Activated CD4-positive, alpha-beta T cell treated with anti-CD3 and anti-CD28 coated beads, Interleukin-2, amount 50 U/mL, for 1 hour (primary cell): ENCODE measurements at regions not wholly inside any gene's neighbourhood (a gene's known extent, or its start where the extent isn't known, plus 50 kb on each side); places are given as distances from the start of the nearest gene placed in this dataset.

ENCODE experiments used
- DNase-seq: peaks from one replicate; pipeline ENCODE4 v3.0.0-alpha.2; 2020

- DNase-seq = no peak
These were observed 641.1 kb downstream of the DIAPH3 start for GRCh38 chr13:59522652-59523051.

- no peak for DNase-seq
These were observed 636.2 kb downstream of the DIAPH3 start for GRCh38 chr13:59527500-59527899.

DNA sequence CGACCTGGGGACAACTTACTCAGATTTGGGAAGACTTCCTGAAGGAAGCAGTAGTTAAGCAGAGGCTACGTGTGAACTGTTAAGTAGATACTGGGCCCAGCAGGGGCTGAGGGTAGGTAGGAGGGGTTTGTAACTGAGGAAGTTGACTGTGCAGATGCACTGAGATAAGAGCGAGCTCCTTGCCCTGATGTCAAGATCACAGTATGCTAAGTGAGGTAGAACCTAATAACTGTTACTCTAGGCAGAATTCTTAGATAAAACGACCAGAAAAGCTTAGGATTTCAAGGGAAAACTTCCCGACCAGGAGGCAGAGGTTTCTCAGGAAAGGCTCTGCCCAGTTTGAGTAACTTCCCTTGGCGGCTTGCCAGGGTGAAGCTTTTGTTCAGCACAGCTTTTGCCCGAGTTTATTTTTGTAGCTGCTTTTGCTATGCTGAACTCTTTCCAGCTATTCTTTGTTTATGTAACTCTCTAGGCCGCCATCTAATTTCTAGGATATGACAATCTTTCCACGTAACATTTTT, 632.1 kb downstream of the DIAPH3 start:
- DNase-seq = no peak

GRCh38 chr13:59532405-59532804, 631.3 kb downstream of the DIAPH3 start:
- no peak for DNase-seq

- DNase-seq = no peak
These were observed 629.9 kb downstream of the DIAPH3 start for GRCh38 chr13:59533561-59534555.

DNA sequence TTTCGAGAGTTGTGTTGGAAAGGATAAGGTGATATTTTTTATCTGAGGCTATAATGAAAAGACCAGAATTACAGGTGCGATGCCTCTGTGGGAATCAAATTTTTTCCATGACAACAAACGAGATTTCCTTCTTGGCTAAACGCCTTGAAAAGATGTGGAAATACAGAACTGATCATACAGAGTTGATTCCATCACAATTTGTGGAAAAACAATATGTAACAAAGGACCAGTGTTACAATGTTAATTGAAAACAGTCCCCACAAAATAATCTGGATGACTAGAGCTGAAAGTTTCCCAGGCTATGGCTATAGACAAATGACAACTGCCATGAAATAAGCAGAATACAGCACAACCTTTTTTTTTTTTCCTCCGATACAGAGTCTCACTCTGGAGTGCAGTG, 628.9 kb downstream of the DIAPH3 start:
- no peak for DNase-seq

DNA sequence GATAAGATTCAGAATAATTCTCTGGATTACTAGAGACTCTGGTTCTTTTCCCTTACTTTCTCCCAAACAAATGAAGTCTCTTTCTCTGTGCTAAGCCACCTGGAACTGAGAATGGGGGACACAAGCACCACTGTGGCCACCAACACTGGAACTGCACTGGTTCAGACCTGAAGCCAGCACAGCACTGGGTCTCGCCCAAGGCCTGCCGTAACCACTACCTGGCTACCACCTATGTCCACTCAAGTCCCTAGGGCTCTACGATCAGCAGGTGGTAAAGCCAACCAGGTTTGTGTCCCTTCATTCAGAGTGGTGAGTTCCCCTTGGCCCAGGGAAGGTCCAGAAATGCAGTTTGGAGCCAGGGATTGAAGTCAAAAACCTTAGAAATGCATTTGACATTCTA, 626.2 kb downstream of the DIAPH3 start:
- no peak for DNase-seq

DNA sequence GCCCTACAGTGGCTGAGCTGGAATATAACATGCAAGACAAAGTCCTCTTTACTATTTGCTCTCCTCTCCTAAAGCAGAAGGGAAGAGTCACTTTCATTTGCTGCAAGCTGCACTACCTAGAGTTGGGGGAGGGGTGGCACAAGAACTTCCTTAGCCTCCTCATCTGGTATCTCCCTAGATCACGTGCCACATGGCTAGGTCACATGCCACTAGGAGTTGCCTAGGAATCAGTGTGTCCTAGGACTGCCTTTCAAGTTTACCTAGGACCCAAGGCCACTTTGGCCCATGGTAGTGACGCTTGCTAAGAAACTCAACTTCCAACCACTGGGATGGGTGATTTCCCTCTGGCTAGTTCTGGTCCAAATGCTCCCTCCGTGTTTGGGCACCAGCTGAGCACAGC, 625.2 kb downstream of the DIAPH3 start:
- DNase-seq = no peak

GRCh38 chr13:59542303-59542702, 621.4 kb downstream of the DIAPH3 start:
- DNase-seq = no peak

DNA sequence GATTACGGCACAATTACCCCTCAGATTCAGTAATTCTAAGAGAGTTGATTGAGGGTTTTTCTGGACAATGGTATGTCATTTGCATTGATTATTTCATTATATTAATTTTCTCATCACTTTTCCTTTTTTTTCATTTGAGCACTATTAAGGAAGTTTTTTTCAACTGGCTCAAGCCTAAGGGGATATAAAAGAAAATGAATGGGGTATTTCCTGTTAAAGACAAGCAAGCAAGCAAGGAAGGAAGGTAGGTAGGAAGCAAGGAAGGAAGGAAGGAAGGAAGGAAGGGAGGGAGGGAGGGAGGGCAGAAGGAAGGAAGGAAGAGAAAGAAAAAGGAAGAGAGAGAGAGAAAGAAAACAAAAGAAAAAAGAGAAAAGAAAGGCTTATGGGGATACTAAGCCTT, 620.3 kb downstream of the DIAPH3 start:
- no peak for DNase-seq

- DNase-seq = no peak
These were observed 618.7 kb downstream of the DIAPH3 start for GRCh38 chr13:59545007-59545406.

- no peak for DNase-seq
These were observed 617.5 kb downstream of the DIAPH3 start for GRCh38 chr13:59546178-59546577.

GRCh38 chr13:59547950-59548349, 615.8 kb downstream of the DIAPH3 start:
- no peak for DNase-seq

- DNase-seq = no peak
These were observed 600.8 kb downstream of the DIAPH3 start for GRCh38 chr13:59562924-59563323.

DNA sequence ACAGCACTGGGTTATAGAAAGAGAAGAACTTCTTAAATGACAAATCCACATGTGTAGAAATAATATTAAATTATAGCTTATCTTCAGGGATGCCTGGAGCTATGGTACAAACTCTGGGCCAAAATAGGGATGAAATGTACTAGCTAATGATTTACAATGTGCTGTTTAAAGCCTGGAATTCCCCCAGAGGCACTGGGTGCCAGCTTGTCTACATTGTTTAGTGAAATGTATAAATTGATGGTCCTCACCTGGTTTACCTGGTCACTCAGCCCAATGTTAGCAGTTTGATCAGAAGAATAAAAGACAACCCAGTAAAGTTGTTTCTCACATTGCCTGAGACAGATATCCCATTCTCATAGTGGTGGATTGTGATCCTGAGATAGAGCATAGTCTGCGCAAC, 597.2 kb downstream of the DIAPH3 start:
- DNase-seq = no peak

DNA sequence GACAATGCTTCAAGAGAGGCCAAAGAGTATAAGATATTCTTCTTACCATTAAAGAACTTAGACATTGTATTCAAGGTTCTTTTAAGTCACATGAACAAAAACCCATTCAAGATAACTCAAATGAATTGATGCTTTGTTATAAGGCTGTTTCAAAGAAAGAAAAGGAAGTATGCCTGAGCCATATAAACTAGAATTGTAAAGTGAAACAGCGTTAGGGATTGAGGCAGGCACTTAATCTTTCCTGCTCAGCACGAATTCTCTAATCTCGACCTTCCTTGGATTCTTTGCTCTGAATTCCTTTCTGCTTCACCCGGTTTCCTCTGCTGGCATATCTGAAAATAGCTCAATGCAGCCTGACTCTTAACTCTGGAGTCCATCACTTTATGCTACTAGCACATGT, 595.4 kb downstream of the DIAPH3 start:
- DNase-seq = no peak

DNA sequence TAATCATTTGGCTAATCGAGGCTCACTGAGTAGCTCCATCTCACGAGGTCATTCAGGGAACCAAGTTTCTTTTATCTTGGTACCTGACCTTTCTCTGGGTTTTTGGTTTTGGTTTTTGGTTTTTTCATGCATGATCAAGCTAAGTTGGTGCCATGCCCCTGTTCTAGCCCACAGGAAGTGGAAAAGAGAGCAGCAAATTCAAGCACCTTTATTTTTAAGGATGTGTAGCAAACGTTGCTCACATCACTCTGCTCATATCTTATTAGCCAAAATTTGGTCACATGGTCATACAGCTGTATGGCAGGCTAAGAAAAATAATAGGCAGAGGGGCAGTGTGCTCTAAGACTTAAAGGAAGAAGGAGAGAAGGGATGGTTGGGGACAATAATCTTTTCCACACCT, 593.5 kb downstream of the DIAPH3 start:
- no peak for DNase-seq

- no peak for DNase-seq
These were observed 579.6 kb downstream of the DIAPH3 start for GRCh38 chr13:59584101-59584500.

DNA sequence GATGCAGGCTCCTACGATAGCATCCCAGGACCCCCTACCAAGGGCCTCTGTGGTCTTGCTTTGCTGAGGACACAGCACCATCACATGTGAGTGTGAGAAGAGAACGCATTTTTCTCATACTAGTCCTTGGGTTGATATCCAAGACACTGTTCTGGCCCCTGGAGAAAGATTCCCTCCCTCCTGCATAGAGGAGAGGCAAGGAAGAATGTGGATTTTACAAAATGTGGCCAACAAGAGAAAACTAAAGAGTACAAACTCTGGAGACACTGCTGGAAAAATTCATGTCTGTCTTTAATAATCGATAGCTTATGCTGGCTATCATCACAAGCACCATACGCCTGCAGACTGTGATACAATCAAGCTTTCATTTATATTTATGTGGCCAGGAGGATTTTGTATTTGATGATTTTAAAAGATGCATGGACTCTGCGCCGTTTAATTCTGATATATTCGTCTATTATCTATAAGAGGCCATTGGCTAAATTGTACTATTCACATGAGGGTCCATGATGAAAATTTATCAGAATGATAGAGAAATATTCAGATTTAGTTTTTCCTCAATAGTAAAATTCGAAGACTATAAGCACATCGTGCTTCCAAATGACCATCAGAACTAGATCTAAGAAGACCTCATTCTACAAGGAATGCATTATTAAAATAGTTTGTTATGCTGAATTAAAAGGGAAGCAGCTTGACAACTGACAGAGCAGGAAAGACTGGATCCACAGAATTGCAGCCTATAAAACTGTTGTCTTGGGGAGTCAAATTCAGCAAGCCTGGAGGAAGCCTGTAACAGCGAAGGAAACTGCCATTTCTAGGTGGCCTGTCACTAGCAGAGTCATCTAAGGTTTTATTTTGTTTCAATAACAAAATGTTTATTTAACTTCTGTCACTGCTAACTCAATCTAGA, 578.7 kb downstream of the DIAPH3 start:
- no peak for DNase-seq

- no peak for DNase-seq
These were observed 576.7 kb downstream of the DIAPH3 start for GRCh38 chr13:59587030-59587429.

DNA sequence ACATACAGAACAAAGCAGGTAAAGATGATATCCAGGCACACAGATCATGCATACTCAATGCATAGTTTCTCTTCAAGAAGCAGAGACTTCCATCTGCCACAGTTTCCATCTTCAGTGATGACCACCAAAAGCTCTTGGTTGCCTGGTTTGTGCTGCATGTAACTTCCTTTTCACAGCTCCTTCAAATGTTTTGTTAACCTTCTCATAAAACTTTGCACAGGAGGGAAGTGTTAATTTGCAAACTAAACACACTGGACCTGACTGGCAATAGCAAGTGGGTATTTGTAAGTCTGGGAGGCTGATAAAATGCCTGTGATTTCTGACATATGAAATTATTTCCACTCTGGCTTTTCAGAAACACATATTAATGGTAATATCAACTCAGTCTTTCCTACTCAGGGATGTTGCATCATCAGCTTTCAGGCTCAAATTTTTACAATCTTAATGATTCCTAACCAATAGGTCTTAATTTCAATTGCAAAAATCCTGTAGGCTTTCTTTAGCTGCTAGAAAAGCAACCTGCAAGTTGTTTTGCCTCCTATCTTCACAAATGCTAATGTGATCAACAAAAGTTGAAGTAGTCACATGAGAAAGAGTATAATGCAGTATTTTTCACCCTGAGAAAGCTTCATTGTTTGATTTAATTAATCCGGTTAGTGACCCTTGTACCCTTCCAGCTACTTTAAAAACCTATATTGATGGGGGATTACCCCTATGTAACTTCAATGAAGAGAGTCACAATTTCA, 575.6 kb downstream of the DIAPH3 start:
- DNase-seq = no peak

DNA sequence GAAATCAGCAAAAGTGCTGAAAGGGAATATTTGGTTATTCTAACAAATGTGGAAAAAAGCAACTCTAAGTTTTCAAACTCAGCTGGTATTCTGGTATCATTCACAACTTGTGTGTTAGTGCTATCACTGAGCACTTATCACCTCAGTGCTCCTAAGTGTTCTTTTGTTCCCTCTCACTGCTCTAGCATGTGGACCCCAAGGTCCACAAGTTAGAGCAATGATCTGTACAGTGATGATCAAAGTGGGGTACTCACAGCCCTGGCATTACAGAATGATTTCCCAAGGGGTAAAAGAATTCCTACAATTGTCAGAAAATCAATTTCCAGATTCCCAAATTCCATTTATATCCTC, 575.0 kb downstream of the DIAPH3 start:
- DNase-seq = no peak

GRCh38 chr13:59601993-59602392, 561.7 kb downstream of the DIAPH3 start:
- no peak for DNase-seq
